Nephron progenitor cell (in vitro differentiated cells): ENCODE measurements at regions not wholly inside any gene's neighbourhood (a gene's known extent, or its start where the extent isn't known, plus 50 kb on each side); places are given as distances from the start of the nearest gene placed in this dataset.

ENCODE experiments used
- DNase-seq: peaks from one replicate; pipeline ENCODE4 v3.0.0; 2021
- H3K27ac Mint-ChIP-seq: 2 replicates; pipeline ENCODE4 v1.8.0; 2021; ENCODE audit warnings: mild to moderate bottlenecking, moderate library complexity, mixed read lengths
- H3K27me3 Mint-ChIP-seq: 2 replicates; pipeline ENCODE4 v1.8.0; 2021; ENCODE audit warnings: mild to moderate bottlenecking, low read depth, mixed read lengths; ENCODE audit not compliant: poor library complexity
- H3K36me3 Mint-ChIP-seq: 2 replicates; pipeline ENCODE4 v1.8.0; 2021; ENCODE audit warnings: low read depth, mixed read lengths
- H3K4me1 Mint-ChIP-seq: 2 replicates; pipeline ENCODE4 v1.8.0; 2021; ENCODE audit warnings: mixed read lengths
- H3K4me3 Mint-ChIP-seq: 2 replicates; pipeline ENCODE4 v1.8.0; 2021; ENCODE audit warnings: mild to moderate bottlenecking, moderate library complexity, mixed read lengths
- H3K9me3 Mint-ChIP-seq: 2 replicates; pipeline ENCODE4 v1.8.0; 2021; ENCODE audit warnings: mild to moderate bottlenecking, moderate library complexity, mixed read lengths
- CTCF ChIP-seq: fragments of 200-600 bp; sonication (generic); IDR thresholded peaks from 2 replicates; pipeline ENCODE4 v1.5.0; 2021; ENCODE audit warnings: antibody characterized with exemption

- H3K4me3 Mint-ChIP-seq: no peak overlapping the region
Observed at GRCh38 chr2:57849843-57850242, 196.8 kb upstream of the VRK2 start.

GRCh38 chr2:57850415-57851130 lies 196.0 kb upstream of the VRK2 start:
- Mint-ChIP-seq H3K9me3 (peaks cover 5% of the 10 kb centered on the region), H3K36me3 (no peaks in the 10 kb centered on the region), H3K27me3 (no peaks in the 10 kb centered on the region), H3K27ac (peak overlapping the region; percentile 51), H3K4me1 (no peaks in the 10 kb centered on the region), H3K4me3 (no peak overlapping the region)
- no peak for TF ChIP-seq CTCF
- no peak for DNase-seq

More at GRCh38 chr2:57849843-57850242, 196.8 kb upstream of the VRK2 start:
- Mint-ChIP-seq H3K27ac (no peak overlapping the region), H3K4me1 (no peaks in the 10 kb centered on the region), H3K9me3 (peaks cover 5% of the 10 kb centered on the region), H3K27me3 (no peaks in the 10 kb centered on the region), H3K36me3 (no peaks in the 10 kb centered on the region)
- no peak for DNase-seq
- no peak for TF ChIP-seq CTCF

GRCh38 chr2:57855212-57855611 lies 191.4 kb upstream of the VRK2 start:
- H3K27me3 Mint-ChIP-seq: no peaks in the 10 kb centered on the region
- no peak overlapping the region for H3K4me3 Mint-ChIP-seq
- DNase-seq: no peak
- no peaks in the 10 kb centered on the region for H3K36me3 Mint-ChIP-seq
- no peaks in the 10 kb centered on the region for H3K4me1 Mint-ChIP-seq
- H3K27ac Mint-ChIP-seq: no peak overlapping the region
- no peak for TF ChIP-seq CTCF
- H3K9me3 Mint-ChIP-seq: no peaks in the 10 kb centered on the region

GRCh38 chr2:57859755-57860154 lies 186.9 kb upstream of the VRK2 start:
- Mint-ChIP-seq H3K36me3 (no peaks in the 10 kb centered on the region), H3K4me3 (no peak overlapping the region), H3K27ac (no peak overlapping the region), H3K9me3 (no peaks in the 10 kb centered on the region), H3K4me1 (peaks cover 5% of the 10 kb centered on the region), H3K27me3 (no peaks in the 10 kb centered on the region)
- no peak for DNase-seq
- TF ChIP-seq CTCF: no peak

- H3K4me1 Mint-ChIP-seq: peaks cover 5% of the 10 kb centered on the region
- no peaks in the 10 kb centered on the region for H3K27me3 Mint-ChIP-seq
- H3K36me3 Mint-ChIP-seq: no peaks in the 10 kb centered on the region
- DNase-seq: no peak
- no peaks in the 10 kb centered on the region for H3K9me3 Mint-ChIP-seq
- H3K4me3 Mint-ChIP-seq: no peak overlapping the region
- TF ChIP-seq CTCF: no peak
- no peak overlapping the region for H3K27ac Mint-ChIP-seq
Observed at GRCh38 chr2:57862153-57862552, 184.5 kb upstream of the VRK2 start.

- Mint-ChIP-seq H3K36me3 (no peaks in the 10 kb centered on the region), H3K27me3 (no peaks in the 10 kb centered on the region), H3K4me3 (no peak overlapping the region), H3K4me1 (peaks cover 5% of the 10 kb centered on the region), H3K27ac (no peak overlapping the region), H3K9me3 (no peaks in the 10 kb centered on the region)
- DNase-seq: no peak
- no peak for TF ChIP-seq CTCF
Observed at GRCh38 chr2:57862727-57863126, 183.9 kb upstream of the VRK2 start.
